Ureter (tissue), 1 donor: ENCODE measurements at regions not wholly inside any gene's neighbourhood (a gene's known extent, or its start where the extent isn't known, plus 50 kb on each side); places are given as distances from the start of the nearest gene placed in this dataset.

Source experiments
- DNase-seq: peaks from one replicate; pipeline ENCODE4 v3.0.0-alpha.2; 2020; ENCODE audit warnings: low spot score
- donor health status: DM: yes; HTN: yes; CAD: no.

DNA sequence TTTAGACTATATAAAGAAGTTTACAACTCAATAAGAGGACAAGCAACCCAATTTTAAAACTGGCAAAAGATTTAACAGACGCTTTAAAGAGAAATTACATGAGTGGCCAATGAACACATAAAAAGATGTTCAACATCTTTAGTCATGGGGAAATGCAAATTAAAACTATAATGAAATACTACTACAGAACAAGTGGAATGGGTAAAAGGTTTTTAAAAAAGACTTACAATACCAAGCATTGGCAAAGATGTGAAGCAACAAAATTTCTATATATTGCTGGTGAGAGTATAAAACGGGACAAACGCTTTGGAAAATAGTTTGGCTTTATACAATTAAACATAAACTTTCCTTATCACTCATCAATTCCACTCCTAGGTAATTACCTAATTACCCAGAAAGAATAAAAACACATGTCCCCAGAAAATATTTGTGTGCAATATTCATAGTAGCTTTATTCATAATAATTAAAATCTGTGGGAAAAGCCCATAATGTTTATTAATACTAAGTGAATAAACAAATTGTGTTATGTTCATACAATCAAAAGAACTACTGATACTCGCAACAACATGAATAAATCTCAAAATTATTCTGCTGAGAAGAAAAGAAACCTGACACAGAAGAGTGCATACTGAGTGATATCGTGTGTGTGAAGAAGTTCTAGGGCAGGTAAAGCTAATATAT is 76.7 kb upstream of the MYCN start:
- DNase-seq: no peak

DNA sequence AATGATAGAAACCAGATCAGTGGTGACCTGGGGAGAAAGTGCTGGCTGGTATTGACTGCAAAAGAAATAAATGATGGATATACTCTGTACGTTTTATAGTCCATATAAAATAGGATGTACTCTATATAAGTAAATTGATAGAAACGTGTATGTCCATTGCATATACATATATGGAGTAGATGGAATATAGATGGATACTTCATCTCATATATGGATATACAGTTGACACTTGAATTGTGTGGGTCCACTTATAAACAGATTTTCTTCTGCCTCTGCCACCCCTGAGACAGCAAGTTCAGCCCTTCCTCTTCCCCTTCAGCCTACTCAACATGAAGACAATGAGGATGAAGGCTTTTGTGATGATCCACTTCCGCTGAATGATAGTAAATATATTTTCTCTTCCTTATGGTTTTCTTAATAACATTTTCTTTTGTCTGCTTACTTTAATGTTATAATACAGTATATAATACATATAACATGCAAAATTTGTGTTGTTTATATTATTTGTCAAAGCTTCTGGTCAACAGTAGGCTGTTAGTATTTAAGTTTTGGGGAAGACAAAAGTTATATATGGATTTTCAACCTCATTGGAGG is 76.1 kb upstream of the MYCN start:
- no peak for DNase-seq

DNA sequence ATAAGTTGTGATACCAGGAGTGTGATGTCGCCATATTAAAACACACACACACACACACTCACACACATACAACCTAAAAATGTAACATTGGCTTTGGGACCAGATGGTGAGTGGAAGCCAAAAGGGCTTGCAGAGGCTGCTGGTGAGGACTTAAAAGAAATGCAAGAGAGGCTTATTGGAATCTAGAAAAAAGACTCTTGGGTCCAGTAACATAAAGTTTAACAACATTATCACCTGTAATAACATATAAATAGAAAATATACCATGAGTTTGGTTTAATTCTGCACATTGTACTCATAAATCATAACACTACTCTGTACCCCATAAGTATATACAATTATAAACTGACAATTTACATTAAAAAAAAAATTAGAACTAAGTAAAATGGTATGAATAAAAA is 74.4 kb upstream of the MYCN start:
- DNase-seq: no peak

DNA sequence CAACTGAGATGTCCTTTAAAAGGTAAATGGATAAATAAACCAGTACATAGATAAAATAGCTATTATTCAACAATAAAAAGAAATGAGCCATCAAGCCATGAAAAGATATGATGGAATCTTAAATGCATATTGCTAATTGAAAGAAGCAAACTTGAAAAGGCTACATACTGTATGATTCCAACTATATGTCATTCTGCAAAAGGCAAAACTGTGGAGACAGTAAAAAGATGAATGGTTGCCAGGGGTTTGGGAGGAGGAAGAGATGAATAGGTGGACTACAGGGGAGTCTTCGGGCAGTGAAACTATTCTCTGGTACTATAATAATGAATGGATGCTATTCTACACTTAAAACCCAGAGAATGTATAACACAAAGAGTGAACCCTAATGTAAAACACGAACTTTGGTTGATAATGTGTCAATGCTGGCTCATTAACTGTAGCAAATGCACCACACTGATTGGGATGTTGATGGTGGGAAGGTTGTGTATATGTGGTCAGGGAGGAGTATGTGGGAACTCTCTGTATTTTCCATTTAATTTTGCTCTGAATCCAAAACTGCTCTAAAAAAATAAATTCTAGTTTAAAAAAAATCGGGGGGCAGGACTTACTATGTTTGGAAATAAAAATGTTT is 73.7 kb upstream of the MYCN start:
- DNase-seq: no peak

DNA sequence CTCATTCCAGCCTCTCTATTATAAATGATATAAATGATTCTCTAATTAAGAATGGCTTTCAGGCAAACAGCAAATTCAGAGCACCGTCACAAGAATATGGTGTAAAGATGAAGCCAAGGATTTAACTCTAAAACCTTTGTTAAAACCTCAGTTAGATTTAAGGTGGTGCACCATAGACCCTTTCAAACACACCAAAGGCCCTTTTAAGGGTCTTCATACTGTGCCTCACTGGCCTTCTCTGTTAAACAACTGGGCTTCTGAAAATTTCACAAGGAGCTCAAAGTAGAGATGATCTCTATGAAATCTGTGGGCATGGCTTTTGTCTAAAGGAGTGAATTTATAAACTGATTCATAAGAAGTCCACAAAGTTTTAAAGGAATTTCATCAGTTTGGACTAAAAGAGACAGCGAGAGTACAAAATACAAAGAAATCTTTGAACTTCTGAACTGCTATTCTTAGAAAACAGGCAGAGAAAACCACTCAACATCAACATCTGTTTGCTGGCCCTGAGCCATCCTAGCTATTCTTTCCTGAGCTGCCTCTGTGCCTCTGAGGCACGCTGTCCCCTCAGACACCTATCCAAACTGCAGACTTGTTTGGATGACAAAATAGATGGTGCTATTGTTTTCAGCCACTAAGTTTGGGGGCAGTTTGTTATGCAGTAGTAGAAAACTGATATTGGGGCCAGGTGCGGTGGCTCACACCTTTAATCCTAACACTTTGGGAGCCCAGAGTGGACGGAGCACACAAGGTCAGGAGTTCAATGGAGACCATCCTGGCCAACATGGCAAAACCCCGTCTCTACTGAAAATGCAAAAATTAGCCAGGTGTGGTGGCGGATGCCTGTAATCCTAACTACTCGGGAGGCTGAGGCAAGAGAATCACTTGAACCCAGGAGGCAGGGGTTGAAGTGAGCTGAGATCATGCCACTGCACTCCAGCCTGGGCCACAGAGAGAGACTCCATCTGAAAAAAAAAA is 72.9 kb upstream of the MYCN start:
- no peak for DNase-seq

DNA sequence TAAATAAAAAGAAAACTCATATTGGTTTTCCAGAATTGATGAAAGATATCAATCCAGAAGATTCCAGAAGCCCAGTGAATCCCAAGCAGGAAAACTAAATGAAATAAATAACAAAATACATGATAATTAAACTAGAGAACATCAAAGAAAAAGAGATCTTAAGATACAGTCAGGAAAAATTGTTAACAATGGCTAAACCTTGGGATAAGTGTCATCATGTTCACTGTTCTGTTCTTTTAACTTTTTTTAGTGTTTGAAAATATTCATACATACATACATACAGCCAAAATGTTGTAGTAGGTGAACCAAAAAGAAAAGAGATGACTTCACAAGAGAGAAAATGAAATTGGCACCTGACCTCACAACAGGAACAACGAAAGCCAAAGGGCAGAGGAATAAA is 72.2 kb upstream of the MYCN start:
- no peak for DNase-seq

DNA sequence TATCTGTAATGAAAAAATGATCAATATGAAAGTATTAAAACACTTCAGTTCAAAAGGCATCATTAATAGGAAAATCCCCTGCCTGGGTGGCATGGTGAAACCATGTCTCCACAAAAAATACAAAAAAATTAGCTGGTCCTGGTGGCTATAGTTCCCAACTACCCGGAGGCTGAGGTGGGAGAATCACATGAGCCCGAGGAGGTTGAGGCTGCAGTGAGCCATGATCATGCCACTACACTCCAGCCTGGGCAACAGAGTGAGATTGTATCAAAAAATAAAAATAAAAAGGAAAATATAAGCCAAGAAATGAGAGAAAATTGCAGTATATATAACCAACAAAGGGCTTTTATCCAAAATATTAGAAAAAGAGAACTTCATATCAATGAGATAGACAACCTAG is 71.6 kb upstream of the MYCN start:
- no peak for DNase-seq

DNA sequence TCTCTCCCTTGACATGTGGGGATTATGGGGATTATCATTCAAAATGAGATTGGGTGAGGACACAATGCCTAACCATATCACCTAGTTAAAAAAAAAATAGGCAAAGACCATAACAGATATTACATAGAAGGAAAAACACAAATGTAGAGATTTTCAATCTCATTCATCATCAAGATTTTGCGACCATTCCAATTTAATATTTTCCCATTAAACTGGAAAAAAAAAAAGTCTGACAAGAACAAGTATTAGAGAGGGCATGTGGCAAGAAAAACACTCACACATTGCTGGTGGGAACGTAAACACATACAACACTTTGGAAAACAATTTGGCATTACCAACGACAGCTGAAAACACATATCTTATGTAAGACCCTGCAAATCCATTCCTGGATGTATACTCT is 71.0 kb upstream of the MYCN start:
- no peak for DNase-seq

DNA sequence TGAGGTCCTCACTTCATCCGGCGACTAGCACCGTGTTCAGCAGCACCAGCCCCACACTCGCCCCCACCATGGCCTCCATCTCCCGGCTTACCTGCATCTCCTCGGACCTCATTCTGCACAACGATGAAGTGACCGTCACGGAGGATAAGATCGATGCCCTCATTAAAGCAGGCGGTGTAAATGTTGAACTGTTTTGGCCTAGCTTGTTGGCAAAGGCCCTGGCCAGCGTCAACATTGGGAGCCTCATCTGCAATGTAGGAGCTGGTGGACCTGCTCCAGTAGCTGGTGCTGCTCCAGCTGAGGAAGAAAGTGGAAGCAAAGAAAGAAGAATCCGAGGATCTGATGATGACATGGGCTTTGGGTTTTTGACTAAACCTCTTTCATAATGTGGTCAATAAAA is 70.5 kb upstream of the MYCN start:
- DNase-seq: no peak

DNA sequence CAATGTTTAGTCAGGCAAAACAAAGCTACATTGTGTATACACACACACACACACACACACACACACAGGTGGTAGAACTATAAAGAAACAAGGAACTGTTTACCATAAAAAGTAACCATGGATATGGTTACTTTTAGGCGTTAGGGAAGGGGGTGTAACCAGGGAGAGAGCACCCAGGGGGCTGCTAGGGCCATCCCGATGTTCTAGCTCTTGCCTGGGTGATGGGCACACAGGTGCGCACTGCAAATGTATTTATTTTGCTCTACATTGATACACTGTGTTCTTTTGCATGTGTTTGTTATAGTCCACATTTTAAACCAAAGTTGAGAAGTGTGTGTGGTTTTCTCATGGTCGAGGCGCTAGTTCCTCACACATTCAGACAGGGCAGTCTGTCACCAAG is 69.8 kb upstream of the MYCN start:
- DNase-seq: no peak

DNA sequence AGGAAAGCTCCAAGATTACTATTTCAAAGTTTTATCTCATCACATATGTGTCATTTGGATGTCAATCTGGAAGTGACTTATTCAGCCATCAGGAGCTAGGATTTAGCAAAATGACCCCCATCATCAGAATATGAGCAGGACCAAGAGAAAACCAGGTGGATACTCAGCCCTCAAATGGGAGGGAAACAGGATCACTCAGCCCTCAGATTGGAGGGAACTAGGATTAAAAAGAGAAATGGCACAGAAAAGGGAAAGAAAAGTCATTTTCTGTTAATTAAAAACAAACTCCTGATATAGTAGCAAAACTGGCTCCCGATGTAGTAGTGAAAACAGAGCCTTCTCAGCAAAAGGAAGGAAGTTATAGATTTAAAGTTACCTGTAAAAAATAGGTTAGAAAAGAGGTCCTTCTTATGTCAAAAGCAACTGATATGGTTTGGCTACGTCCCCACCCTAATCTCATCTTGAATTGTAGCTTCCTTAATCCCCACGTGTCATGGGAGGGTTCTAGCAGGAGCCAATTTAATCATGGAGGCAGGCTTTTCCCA is 69.0 kb upstream of the MYCN start:
- DNase-seq: no peak

DNA sequence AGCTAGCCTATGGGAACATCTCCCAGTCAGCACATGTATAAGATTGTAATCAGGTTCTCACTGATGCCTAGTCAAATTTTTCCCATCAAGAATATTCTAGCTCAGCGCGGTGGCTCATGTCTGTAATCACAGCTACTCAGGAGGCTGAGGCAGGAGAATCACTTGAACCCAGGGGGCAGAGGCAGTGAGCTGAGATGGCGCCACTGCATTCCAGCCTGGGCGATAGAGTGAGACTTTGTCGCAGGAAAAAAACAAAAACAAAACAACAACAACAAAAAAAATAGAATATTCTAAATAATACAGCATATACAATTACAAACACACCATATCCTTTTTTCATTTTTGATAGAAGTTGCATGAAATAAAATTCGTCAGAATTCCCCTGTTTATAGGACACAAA is 67.5 kb upstream of the MYCN start:
- no peak for DNase-seq

DNA sequence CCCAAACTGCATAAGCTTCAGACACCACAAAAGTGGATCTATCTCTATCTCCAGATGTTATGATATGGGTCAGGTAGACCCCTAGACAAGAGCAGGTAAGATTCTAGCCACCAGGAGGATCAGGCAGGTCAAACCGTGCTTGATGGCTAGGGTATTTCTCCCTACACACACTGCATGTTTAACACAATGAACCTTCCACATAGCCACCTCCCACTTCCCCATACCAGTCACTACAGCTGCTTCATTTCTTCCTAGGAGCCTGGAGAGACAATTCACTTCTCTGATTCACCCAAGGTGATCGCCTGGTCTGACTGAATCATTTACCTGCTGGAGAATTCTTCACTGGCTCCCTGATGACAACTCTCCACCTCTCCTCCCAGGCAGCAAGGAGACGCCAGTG is 66.0 kb upstream of the MYCN start:
- DNase-seq: no peak

DNA sequence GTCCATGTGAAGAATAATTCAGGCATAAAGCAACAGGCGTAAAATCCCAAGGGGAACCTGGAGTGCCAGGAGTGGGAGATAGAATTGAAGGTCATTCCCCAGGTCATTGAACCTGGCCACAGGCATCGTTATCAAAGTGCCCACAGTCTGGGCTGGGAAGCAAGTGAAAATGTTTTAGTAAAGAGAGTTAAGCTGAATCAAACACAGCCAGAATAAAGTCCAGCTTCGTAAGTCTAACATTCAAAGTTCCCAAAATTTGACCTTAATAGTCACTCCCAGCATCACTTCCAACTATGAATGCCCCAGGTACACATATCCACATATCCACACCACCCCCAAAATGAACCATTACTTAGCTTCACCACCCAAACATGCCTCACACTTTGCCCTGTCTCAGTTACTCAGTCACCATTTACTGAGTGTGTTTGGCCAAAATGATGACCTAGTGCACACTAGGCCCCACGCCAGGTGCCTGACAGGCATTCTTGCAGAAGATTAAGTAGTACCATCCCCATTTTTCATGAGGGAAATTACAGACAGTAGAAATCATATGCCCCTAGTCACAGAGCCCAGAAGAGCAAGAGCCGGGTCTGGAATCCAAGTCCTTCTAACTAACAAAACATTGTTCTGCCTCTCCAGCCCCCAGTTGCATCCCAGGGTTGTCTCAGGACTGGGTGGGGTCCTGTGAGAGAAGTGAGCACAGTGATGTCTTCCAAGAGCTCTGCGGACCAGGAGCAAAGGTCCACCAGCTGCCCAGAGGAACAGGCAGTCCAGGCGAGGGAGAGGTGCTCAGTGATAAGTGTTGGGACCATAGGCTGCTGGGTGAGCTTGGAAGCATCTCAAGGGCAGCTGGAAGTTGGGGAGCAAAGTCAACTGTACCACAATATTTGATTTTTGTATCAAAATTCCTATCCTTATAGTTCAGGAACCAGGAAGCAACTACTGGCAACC is 65.2 kb upstream of the MYCN start:
- no peak for DNase-seq

DNA sequence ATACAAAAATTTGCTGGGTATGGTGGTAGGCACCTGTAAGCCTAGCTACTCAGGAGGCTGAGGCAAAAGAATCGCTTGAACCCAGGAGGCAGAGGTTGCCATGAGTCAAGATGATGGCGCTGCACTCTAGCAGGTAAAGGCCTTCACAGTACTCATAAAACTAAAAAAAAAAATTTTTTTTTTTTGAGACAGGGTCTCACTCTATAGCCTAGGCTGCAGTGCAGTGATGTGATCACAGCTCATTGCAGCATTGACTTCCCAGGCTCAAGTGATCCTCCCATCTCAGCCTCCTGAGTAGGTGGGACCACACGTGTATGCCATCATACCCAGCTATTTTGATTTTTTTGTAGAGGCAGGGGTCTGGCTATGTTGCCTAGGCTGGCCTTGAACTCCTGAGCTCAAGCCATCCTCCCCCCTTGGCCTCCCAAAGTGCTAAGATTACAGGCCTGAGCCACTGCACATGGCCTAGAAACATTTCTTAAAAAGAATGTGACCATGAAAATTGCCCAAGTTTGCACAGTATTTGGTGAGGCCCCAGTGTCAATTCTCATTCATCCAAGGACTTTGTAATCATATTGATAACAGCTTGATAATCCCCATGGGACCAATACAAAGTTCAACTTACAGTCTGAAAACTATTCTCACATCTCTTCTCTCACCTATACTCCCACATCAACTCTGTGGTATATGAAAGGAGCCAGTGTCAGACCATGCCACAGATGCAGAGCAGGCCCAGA is 64.2 kb upstream of the MYCN start:
- DNase-seq: no peak

DNA sequence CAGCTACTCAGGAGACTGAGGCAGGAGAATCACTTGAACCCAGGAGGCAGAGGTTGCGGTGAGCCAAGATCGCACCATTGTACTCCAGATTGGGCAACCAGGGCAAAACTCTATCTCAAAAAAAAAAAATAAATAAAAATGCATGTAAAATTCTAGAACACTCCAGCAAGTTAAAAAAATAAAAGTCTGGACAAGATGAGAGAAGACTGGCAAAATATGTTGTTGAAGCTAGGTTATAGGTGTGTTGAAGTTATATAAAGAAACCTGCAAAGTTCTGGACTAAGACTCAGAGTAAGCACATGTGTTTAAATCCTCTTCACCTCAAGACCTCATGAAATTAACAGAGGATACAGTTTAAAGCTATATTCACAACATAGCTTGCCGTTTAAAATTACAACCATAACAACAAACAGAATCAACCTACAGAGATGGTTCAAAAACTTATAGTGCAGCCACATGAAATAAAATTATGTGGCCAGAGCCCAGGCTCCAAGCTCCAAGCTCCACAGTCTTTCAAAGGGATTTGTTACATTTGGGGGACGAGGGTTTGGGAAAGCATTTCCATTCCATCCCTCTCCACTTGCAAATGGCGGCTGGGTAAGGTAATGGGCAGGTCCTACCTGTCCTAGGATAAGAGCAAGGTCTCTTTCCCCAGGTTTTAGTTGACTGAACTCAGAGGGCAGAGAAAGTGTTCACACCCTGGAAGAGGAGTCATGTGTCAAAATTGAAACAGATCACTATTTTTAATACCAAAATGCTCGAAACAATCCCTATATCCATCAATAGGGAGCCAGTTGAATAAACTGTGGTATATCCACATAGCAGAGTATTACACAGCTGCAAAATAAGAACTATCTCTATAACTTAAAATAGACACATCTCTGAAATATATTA is 59.9 kb upstream of the MYCN start:
- no peak for DNase-seq

DNA sequence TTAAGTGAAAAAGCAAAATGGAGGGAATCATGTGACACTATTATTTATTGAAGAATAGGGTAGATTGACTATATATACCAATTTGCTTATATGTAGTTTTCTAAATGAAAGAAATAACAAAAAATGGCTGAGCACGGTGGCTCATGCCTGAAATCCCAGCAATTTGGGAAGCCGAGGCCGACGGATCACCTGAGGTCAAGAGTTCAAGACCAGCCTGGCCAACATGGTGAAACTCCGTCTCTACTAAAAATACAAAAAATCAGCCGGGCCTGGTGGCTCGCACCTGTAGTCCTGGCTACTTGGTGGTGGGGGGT is 59.3 kb upstream of the MYCN start:
- no peak for DNase-seq

DNA sequence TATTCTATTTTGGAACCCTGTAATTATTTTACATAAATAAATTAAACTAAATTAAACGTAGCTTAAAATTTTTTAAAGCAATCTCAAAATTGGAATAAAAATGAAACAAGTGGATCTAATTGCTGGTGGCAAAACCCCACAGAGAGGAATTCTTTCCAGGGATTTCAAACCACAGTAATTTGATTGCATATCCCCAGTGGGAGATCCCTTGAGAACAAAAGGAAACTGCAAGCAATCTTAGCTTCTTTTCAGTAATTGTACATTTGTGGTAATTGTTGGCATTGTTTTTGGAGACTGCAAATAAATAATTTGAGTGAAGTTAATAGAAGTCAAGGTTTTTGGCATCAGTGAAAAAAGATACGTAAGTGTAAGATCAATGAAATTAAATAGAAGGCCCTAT is 58.7 kb upstream of the MYCN start:
- DNase-seq: no peak

DNA sequence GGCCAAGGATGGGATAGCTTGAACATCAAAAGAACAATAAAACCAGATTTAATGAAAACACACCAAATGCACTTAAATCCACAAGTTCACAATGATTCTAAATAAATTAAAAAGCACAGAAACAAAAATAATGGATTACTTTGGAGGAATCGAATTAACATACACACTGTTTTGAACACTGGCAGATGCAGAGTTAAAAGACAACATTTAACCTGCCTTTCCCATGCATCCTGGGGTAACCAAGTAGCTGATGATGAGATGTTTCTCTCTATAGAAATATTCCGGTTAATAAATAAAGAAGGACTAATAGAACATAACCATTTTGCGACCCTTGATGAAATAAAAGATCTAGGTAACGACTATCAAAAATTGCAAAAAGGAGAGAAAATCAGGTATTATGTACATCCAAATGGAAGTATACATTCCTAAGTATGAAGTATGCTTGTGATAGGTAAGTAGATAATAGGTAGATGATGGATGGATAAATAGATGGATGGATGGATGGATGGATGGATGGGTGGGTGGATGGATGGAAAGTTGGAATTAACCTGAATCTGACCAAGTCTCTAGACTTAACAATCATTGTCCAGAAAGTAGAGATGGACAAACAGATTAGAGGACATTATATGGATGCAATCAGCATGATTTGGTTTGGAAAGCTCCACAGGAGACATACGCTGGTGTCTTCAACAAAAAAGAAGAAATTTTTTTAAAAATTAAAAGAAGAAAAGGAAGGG is 57.4 kb upstream of the MYCN start:
- no peak for DNase-seq
